H1 (cell line): ENCODE measurements at regions not wholly inside any gene's neighbourhood (a gene's known extent, or its start where the extent isn't known, plus 50 kb on each side); places are given as distances from the start of the nearest gene placed in this dataset.

Experiments used
- CTCF ChIA-PET: fragments of 300-600 bp; sonication (Branson Sonifier 250); formaldehyde crosslinking; loops from one replicate; lab custom pipeline; 2021; ENCODE audit not compliant: partially characterized antibody; lab: Charles Lee
- POLR2A ChIA-PET: fragments of 300-600 bp; sonication (Branson Sonifier 250); formaldehyde crosslinking; loops from one replicate; lab custom pipeline; 2021; ENCODE audit warnings: inconsistent platforms; ENCODE audit not compliant: partially characterized antibody; lab: Charles Lee
- DNase-seq, 2 experiments: peaks; one replicate each; pipeline versions ENCODE4 v3.0.0 to v3.0.0-alpha.2; 2010 to 2022; ENCODE audit warnings: low spot score in 2 of 2, low read depth in 1 of 2, mixed read lengths in 1 of 2
- FAIRE-seq: peaks from 2 replicates; lab custom pipeline; 2011; peaks lifted over from hg19 to GRCh38; lab: Jason Lieb, UNC
- H2AFZ ChIP-seq: 2 replicates; pipeline ENCODE4 v1.8.1; 2012; ENCODE audit warnings: low read length, inconsistent platforms
- H2AK5ac ChIP-seq: 2 replicates; pipeline ENCODE4 v1.6.1; 2013; ENCODE audit warnings: low read depth, low read length
- H2BK120ac ChIP-seq: replicated peaks from 2 replicates; pipeline ENCODE3; 2013; ENCODE audit warnings: low read depth, low read length, inconsistent platforms
- H2BK12ac ChIP-seq: 2 replicates; pipeline ENCODE4 v1.6.1; 2013; ENCODE audit warnings: low read depth, low read length
- H2BK15ac ChIP-seq: 2 replicates; pipeline ENCODE4 v1.6.1; 2013; ENCODE audit warnings: low read length
- H2BK20ac ChIP-seq: 2 replicates; pipeline ENCODE4 v1.6.1; 2013; ENCODE audit warnings: low read length
- H2BK5ac ChIP-seq: 2 replicates; pipeline ENCODE4 v1.6.1; 2013; ENCODE audit warnings: low read depth, low read length
- H3K14ac ChIP-seq: 2 replicates; pipeline ENCODE4 v1.6.1; 2013; ENCODE audit warnings: inconsistent platforms; ENCODE audit not compliant: insufficient read length
- H3K18ac ChIP-seq: 2 replicates; pipeline ENCODE4 v1.6.1; 2013; ENCODE audit warnings: low read length; ENCODE audit errors: extremely low read depth
- H3K23ac ChIP-seq: 2 replicates; pipeline ENCODE4 v1.6.1; 2013; ENCODE audit warnings: inconsistent platforms; ENCODE audit not compliant: insufficient read length
- H3K23me2 ChIP-seq: 2 replicates; pipeline ENCODE4 v1.6.1; 2013; ENCODE audit warnings: low read depth, low read length
- H3K27ac ChIP-seq: 2 replicates; pipeline ENCODE4 v1.6.1; 2011; ENCODE audit warnings: low read depth, low read length, inconsistent platforms
- H3K27me3 ChIP-seq, 4 experiments: replicated peaks in 1 of 4; 1 replicate in 1 of 4; 2 replicates in 3 of 4; pipeline versions ENCODE4 v1.6.1 to v1.8.1; 2011 to 2013; ENCODE audit warnings: low read length in 3 of 4, mild to moderate bottlenecking in 3 of 4, inconsistent platforms in 2 of 4, mixed read lengths in 2 of 4, moderate library complexity in 1 of 4; ENCODE audit not compliant: control insufficient read depth in 3 of 4, insufficient read depth in 3 of 4; ENCODE audit errors: extremely low read depth in 1 of 4
- H3K36me3 ChIP-seq, 4 experiments: 2 replicates each; pipeline versions ENCODE4 v1.6.1 to v1.8.1; 2011 to 2013; ENCODE audit warnings: mild to moderate bottlenecking in 4 of 4, low read length in 3 of 4, moderate library complexity in 2 of 4, control low read depth in 1 of 4, inconsistent platforms in 1 of 4; ENCODE audit not compliant: insufficient read depth in 4 of 4, control insufficient read depth in 2 of 4
- H3K4ac ChIP-seq: replicated peaks from 2 replicates; pipeline ENCODE3; 2013; ENCODE audit warnings: low read length, low read depth, mixed read lengths, inconsistent platforms; ENCODE audit not compliant: insufficient read length
- H3K4me1 ChIP-seq, 4 experiments: replicated peaks in 1 of 4; 1 replicate in 1 of 4; 2 replicates in 3 of 4; pipeline versions ENCODE4 v1.6.1 to v1.8.1; 2011 to 2013; ENCODE audit warnings: low read length in 3 of 4, inconsistent platforms in 2 of 4, mixed read lengths in 1 of 4; ENCODE audit not compliant: insufficient read depth in 4 of 4, control insufficient read depth in 3 of 4
- H3K4me2 ChIP-seq, 2 experiments: 2 replicates each; pipeline versions ENCODE4 v1.6.1 to v1.8.1; 2011 to 2013; ENCODE audit warnings: low read depth in 2 of 2, low read length in 2 of 2, control low read depth in 1 of 2, inconsistent platforms in 1 of 2, mild to moderate bottlenecking in 1 of 2; ENCODE audit not compliant: insufficient read depth in 1 of 2
- H3K4me3 ChIP-seq, 4 experiments: fragments of 200-600, 300-600 bp in 1 of 4; sonication (generic), shearing (Covaris generic), sonication (Bioruptor Twin) in 1 of 4; 2 replicates each; pipeline versions ENCODE4 v1.5.1 to v1.8.1; 2011 to 2016; ENCODE audit warnings: low read length in 4 of 4, low read depth in 3 of 4, control low read depth in 2 of 4, inconsistent platforms in 2 of 4, mild to moderate bottlenecking in 2 of 4, mixed read lengths in 1 of 4, moderate library complexity in 1 of 4; ENCODE audit not compliant: insufficient read depth in 2 of 4; ENCODE audit errors: extremely low read depth in 1 of 4
- H3K56ac ChIP-seq: replicated peaks from 2 replicates; pipeline ENCODE3; 2013; ENCODE audit warnings: low read depth, mild to moderate bottlenecking, mixed read lengths, low read length, inconsistent platforms; ENCODE audit not compliant: insufficient read length
- H3K79me1 ChIP-seq: 2 replicates; pipeline ENCODE4 v1.6.1; 2013; ENCODE audit warnings: low read depth, low read length, control low read depth
- H3K79me2 ChIP-seq, 2 experiments: 2 replicates each; pipeline versions ENCODE4 v1.6.1 to v1.8.1; 2012 to 2013; ENCODE audit warnings: low read length in 2 of 2, mild to moderate bottlenecking in 2 of 2, inconsistent platforms in 1 of 2; ENCODE audit not compliant: insufficient read depth in 2 of 2, control insufficient read depth in 1 of 2
- H3K9ac ChIP-seq, 4 experiments: replicated peaks in 1 of 4; 1 replicate in 1 of 4; 2 replicates in 3 of 4; pipeline versions ENCODE4 v1.6.1 to v1.8.1; 2011 to 2013; ENCODE audit warnings: low read depth in 3 of 4, low read length in 3 of 4, control low read depth in 2 of 4, mild to moderate bottlenecking in 2 of 4, moderate library complexity in 2 of 4, inconsistent platforms in 1 of 4; ENCODE audit errors: extremely low read depth in 1 of 4
- H3K9me3 ChIP-seq, 2 experiments: 2 replicates each; pipeline versions ENCODE4 v1.6.1 to v1.8.1; 2012 to 2013; ENCODE audit warnings: mild to moderate bottlenecking in 2 of 2, moderate library complexity in 2 of 2, control low read depth in 1 of 2, inconsistent platforms in 1 of 2, low read depth in 1 of 2, low read length in 1 of 2, mixed read lengths in 1 of 2; ENCODE audit not compliant: insufficient read depth in 2 of 2
- H4K20me1 ChIP-seq, 2 experiments: replicated peaks in 1 of 2; 2 replicates each; pipeline versions ENCODE3 to v1.8.1; 2011 to 2013; ENCODE audit warnings: inconsistent platforms in 2 of 2, low read length in 2 of 2, mild to moderate bottlenecking in 1 of 2; ENCODE audit not compliant: insufficient read depth in 2 of 2, control insufficient read depth in 1 of 2
- H4K5ac ChIP-seq: 2 replicates; pipeline ENCODE4 v1.6.1; 2013; ENCODE audit warnings: low read length, low read depth, mixed read lengths, inconsistent platforms; ENCODE audit not compliant: insufficient read length
- H4K8ac ChIP-seq: 2 replicates; pipeline ENCODE4 v1.8.0; 2013; ENCODE audit warnings: mild to moderate bottlenecking, moderate library complexity, low read length, inconsistent platforms; ENCODE audit not compliant: insufficient read depth; ENCODE audit errors: extremely low read depth
- H4K91ac ChIP-seq: replicated peaks from 2 replicates; pipeline ENCODE3; 2013; ENCODE audit warnings: low read length, mixed read lengths, inconsistent platforms; ENCODE audit not compliant: insufficient read length
- ASH2L ChIP-seq: fragments of 200-600, 300-600 bp; sonication (generic); IDR thresholded peaks from one replicate; pipeline ENCODE4 v1.7.1; 2017; ENCODE audit warnings: low read length
- CHD2 ChIP-seq: IDR thresholded peaks from 2 replicates; pipeline ENCODE4 v1.6.1; 2012; ENCODE audit warnings: low read length, improper control_type of control experiment
- CREB1 ChIP-seq: IDR thresholded peaks from 2 replicates; pipeline ENCODE4 v1.6.1; 2012; ENCODE audit warnings: inconsistent platforms
- EGR1 ChIP-seq: IDR thresholded peaks from 2 replicates; pipeline ENCODE4 v1.6.1; 2011; ENCODE audit warnings: low read depth, low read length, borderline replicate concordance
- HDAC2 ChIP-seq, 2 experiments: fragments of 300-600 bp in 1 of 2; sonication (generic) in 1 of 2; IDR thresholded peaks; 2 replicates each; pipeline ENCODE4 v1.6.1; 2011 to 2012; ENCODE audit warnings: low read depth in 2 of 2, low read length in 2 of 2, mild to moderate bottlenecking in 2 of 2, moderate library complexity in 2 of 2, borderline replicate concordance in 1 of 2, inconsistent platforms in 1 of 2
- JUND ChIP-seq: IDR thresholded peaks from 2 replicates; pipeline ENCODE4 v1.6.1; 2011; ENCODE audit warnings: mild to moderate bottlenecking, improper control_type of control experiment, low read length
- KDM1A ChIP-seq: fragments of 200-600, 300-600 bp; sonication (generic); IDR thresholded peaks from 2 replicates; pipeline ENCODE4 v1.7.1; 2016; ENCODE audit warnings: mild to moderate bottlenecking, low read length, borderline replicate concordance
- KDM5A ChIP-seq: fragments of 200-600 bp; IDR thresholded peaks from 2 replicates; pipeline ENCODE4 v1.7.1; 2012; ENCODE audit warnings: mild to moderate bottlenecking, low read length, inconsistent platforms, mixed read lengths
- POLR2AphosphoS5 ChIP-seq: IDR thresholded peaks from 2 replicates; pipeline ENCODE4 v1.6.1; 2011; ENCODE audit warnings: low read depth, low read length
- POU5F1 ChIP-seq: IDR thresholded peaks from 2 replicates; pipeline ENCODE4 v1.6.1; 2011; ENCODE audit warnings: low read depth, mild to moderate bottlenecking, low read length, moderate library complexity
- SIX5 ChIP-seq: IDR thresholded peaks from 2 replicates; pipeline ENCODE4 v1.6.1; 2011; ENCODE audit warnings: mild to moderate bottlenecking, low read depth, low read length
- SP1 ChIP-seq: IDR thresholded peaks from 2 replicates; pipeline ENCODE4 v1.6.1; 2011; ENCODE audit warnings: low read depth, low read length
- TAF7 ChIP-seq: optimal IDR thresholded peaks from 2 replicates; pipeline ENCODE3; 2011; ENCODE audit warnings: low read depth, mild to moderate bottlenecking, inconsistent platforms, low read length, moderate library complexity, borderline replicate concordance
- ZNF274 ChIP-seq: IDR thresholded peaks from 2 replicates; pipeline ENCODE4 v1.7.0; 2012; ENCODE audit warnings: low read length, borderline replicate concordance; ENCODE audit errors: extremely low read depth
- WGBS, 2 experiments: shearing (Covaris generic) in 1 of 2; methylation state at CpG; one replicate each; pipeline versions ENCODE4 v1.1.6 to v1.1.7; 2013 to 2015; ENCODE audit warnings: low lambda C conversion rate in 2 of 2, mixed read lengths in 2 of 2, inconsistent platforms in 1 of 2, low coverage in 1 of 2, missing lambda C conversion rate in 1 of 2; ENCODE audit not compliant: insufficient replicate concordance in 2 of 2, insufficient coverage in 1 of 2, insufficient read length in 1 of 2; ENCODE audit errors: extremely low coverage in 1 of 2, missing lambda C conversion rate in 1 of 2; 5-methylcytosine and 5-hydroxymethylcytosine counted together

DNA sequence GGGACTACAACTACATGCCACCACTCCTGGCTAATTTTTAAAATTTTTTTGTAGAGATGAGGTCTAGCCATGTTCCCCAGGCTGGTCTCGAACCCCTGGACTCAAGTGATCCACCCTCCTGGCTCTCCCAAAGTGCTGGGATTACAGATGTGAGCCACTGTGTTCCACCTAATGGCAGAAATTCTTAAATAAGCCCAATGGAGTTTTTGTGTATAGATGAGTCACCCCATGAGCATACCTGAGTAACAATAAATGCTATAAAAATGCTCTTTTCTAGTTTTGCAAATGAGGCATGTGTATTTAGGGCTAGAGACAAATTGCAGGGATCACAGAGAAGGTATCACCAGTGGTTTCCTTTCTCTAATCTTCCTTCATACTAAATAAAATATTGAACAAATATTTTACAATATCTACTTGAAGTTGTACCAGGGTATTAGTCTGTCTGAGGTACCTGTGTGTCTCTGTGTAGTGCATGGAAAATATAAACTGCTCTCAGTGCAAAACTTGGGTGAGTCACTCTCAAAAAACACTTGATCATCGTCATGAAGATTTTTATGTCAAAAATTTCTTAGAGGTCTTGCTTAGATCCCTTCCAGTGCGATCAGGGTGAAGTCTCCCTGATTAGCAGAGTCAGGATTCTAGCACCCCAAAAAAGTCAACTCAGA lies 337.1 kb upstream of the MMADHC start:
- Histone ChIP-seq H3K27ac (no peak overlapping the region), H3K56ac (no peak overlapping the region), H2BK15ac (no peak overlapping the region), H3K4me3 (no peak overlapping the region), H3K4me1 (no peaks in the 10 kb centered on the region), H2AFZ (no peak overlapping the region), H4K8ac (no peak overlapping the region), H3K4ac (no peak overlapping the region), H2BK20ac (no peak overlapping the region), H3K18ac (no peak overlapping the region), H3K79me2 (no peaks in the 10 kb centered on the region), H3K36me3 (no peaks in the 10 kb centered on the region), H4K5ac (no peak overlapping the region), H2BK5ac (no peak overlapping the region), H2BK12ac (no peak overlapping the region), H3K27me3 (no peaks in the 10 kb centered on the region), H3K79me1 (no peaks in the 10 kb centered on the region), H2AK5ac (no peak overlapping the region), H3K14ac (no peak overlapping the region), H3K4me2 (no peak overlapping the region), H4K20me1 (no peaks in the 10 kb centered on the region), H4K91ac (no peak overlapping the region), H3K9me3 (no peaks in the 10 kb centered on the region), H3K9ac (no peak overlapping the region), H3K23me2 (no peaks in the 10 kb centered on the region), H2BK120ac (no peak overlapping the region), H3K23ac (no peak overlapping the region)
- no peak for FAIRE-seq
- WGBS, 2 experiments: 83% methylated on average over 3 of the region's 3 CpGs; no CpG with 5 or more reads in 1 of the 2 experiments
- POLR2A ChIA-PET: no interaction called here
- CTCF ChIA-PET: interaction anchor here (1.3 kb wide), 1 partner anchor 26 kb away, joined by 4 read pairs; no protein-coding TSS in a partner anchor
- no peak for DNase-seq
- no peak for TF ChIP-seq CREB1
- TF ChIP-seq CHD2: no peak
- TF ChIP-seq ZNF274: no peak
- TF ChIP-seq HDAC2 (IDR thresholded peaks at IDR 0.05; ENCODE audit: borderline replicate concordance in 1 of 2, low read depth in 2 of 2, low read length in 2 of 2): no peak
- no peak for TF ChIP-seq SIX5
- TF ChIP-seq EGR1: no peak
- TF ChIP-seq KDM1A: no peak
- TF ChIP-seq TAF7: no peak
- no peak for TF ChIP-seq SP1
- no peak for TF ChIP-seq KDM5A
- TF ChIP-seq ASH2L: no peak
- no peak for TF ChIP-seq POLR2AphosphoS5
- TF ChIP-seq JUND: no peak
- no peak for TF ChIP-seq POU5F1
